Jurkat, Clone E6-1 (cell line): ENCODE measurements at regions not wholly inside any gene's neighbourhood (a gene's known extent, or its start where the extent isn't known, plus 50 kb on each side); places are given as distances from the start of the nearest gene placed in this dataset.
"Not testable (repeated sequence)": the region's sequence is repeated elsewhere in the genome, so short reads cannot be mapped to it uniquely, and the experiment has no call there.

Source experiments
- DNase-seq: peaks from one replicate; pipeline ENCODE4 v3.0.0-alpha.2; 2011; ENCODE audit warnings: low read depth, low spot score
- H3K4me3 ChIP-seq: 2 replicates; pipeline ENCODE4 v1.5.1; 2011; ENCODE audit warnings: mild to moderate bottlenecking, low read length, control low read depth, moderate library complexity

GRCh38 chr6:141118991-141119390 is 1013.7 kb upstream of the GJE1 start:
- no peak for DNase-seq
- H3K4me3 ChIP-seq, result no peak overlapping the region

GRCh38 chr6:141117874-141118273 is 1014.9 kb upstream of the GJE1 start:
- no peak overlapping the region for H3K4me3 ChIP-seq
- DNase-seq, result no peak

GRCh38 chr6:141110481-141110880 is 1022.2 kb upstream of the GJE1 start:
- no peak overlapping the region for H3K4me3 ChIP-seq
- DNase-seq, result no peak

GRCh38 chr6:141107591-141108160 is 1025.0 kb upstream of the GJE1 start:
- DNase-seq, result no peak
- no peak overlapping the region for H3K4me3 ChIP-seq

- DNase-seq, result no peak
- H3K4me3 ChIP-seq, result no peak overlapping the region
Observed at GRCh38 chr6:141105481-141105880, 1027.2 kb upstream of the GJE1 start.

GRCh38 chr6:141103246-141103645 is 1029.5 kb upstream of the GJE1 start:
- DNase-seq, result no peak
- no peak overlapping the region for H3K4me3 ChIP-seq

- H3K4me3 ChIP-seq, result no peak overlapping the region
- DNase-seq, result no peak
Observed at GRCh38 chr6:141097471-141097870, 1035.3 kb upstream of the GJE1 start.

GRCh38 chr6:141095308-141095707 is 1037.4 kb upstream of the GJE1 start:
- DNase-seq, result no peak
- no peak overlapping the region for H3K4me3 ChIP-seq

GRCh38 chr6:141088171-141088570 is 1044.6 kb upstream of the GJE1 start:
- no peak overlapping the region for H3K4me3 ChIP-seq

GRCh38 chr6:141077355-141078333 is 1055.1 kb upstream of the GJE1 start:
- no peak overlapping the region for H3K4me3 ChIP-seq
- peak; percentile 28 for DNase-seq

More at GRCh38 chr6:141088171-141088570, 1044.6 kb upstream of the GJE1 start:
- no peak for DNase-seq

- DNase-seq, result no peak
Observed at GRCh38 chr6:141057761-141058160, 1075.0 kb upstream of the GJE1 start.

GRCh38 chr6:141056945-141057625 is 1075.6 kb upstream of the GJE1 start:
- DNase-seq, result no peak
- H3K4me3 ChIP-seq, result no peak overlapping the region

More at GRCh38 chr6:141057761-141058160, 1075.0 kb upstream of the GJE1 start:
- no peak overlapping the region for H3K4me3 ChIP-seq

- H3K4me3 ChIP-seq, result no peak overlapping the region
- DNase-seq, result no peak
Observed at GRCh38 chr6:141050471-141050870, 1082.3 kb upstream of the GJE1 start.

GRCh38 chr6:141048451-141048850 is 1084.3 kb upstream of the GJE1 start:
- H3K4me3 ChIP-seq, result no peak overlapping the region
- DNase-seq, result no peak

GRCh38 chr6:141046496-141046895 is 1086.2 kb upstream of the GJE1 start:
- H3K4me3 ChIP-seq, DNase-seq: not testable (repeated sequence)

- H3K4me3 ChIP-seq, result no peak overlapping the region
- DNase-seq, result no peak
Observed at GRCh38 chr6:141041596-141042087, 1091.1 kb upstream of the GJE1 start.

- no peak for DNase-seq
- H3K4me3 ChIP-seq, result no peak overlapping the region
Observed at GRCh38 chr6:141035312-141036200, 1097.2 kb upstream of the GJE1 start.

- H3K4me3 ChIP-seq, result no peak overlapping the region
- no peak for DNase-seq
Observed at GRCh38 chr6:141033101-141033500, 1099.6 kb upstream of the GJE1 start.

- H3K4me3 ChIP-seq, result no peak overlapping the region
- DNase-seq, result no peak
Observed at GRCh38 chr6:141029908-141030307, 1102.8 kb upstream of the GJE1 start.
